PC-3 (cell line): ENCODE measurements at regions not wholly inside any gene's neighbourhood (a gene's known extent, or its start where the extent isn't known, plus 50 kb on each side); places are given as distances from the start of the nearest gene placed in this dataset.

Source experiments
- ATAC-seq: fragments of 200-7000 bp; cut with Tn5 transposase; 2 replicates; pipeline ENCODE4 v1.9.1; 2020; ENCODE audit warnings: mild to moderate bottlenecking, moderate library complexity
- BruUV-seq: library from RNA; stranded (reverse); fragments of 400-500 nt; replicated peaks from 2 replicates; lab custom pipeline; 2021; lab: Mats Ljungman, UMichigan
- CTCF ChIA-PET: fragments of 300-600 bp; sonication (Branson Sonifier 250); formaldehyde crosslinking; loops from one replicate; lab custom pipeline; 2022; ENCODE audit warnings: antibody characterized with exemption; lab: Charles Lee
- POLR2A ChIA-PET: fragments of 300-600 bp; sonication (Branson Sonifier 250); formaldehyde crosslinking; loops from one replicate; lab custom pipeline; 2022; ENCODE audit warnings: antibody characterized with exemption; ENCODE audit not compliant: unreplicated experiment; lab: Charles Lee
- DNase-seq: peaks from one replicate; pipeline ENCODE4 v3.0.0-alpha.2; 2015
- H2AFZ ChIP-seq: fragments of 300-600 bp; sonication (generic); 2 replicates; pipeline ENCODE4 v1.6.0; 2016; ENCODE audit warnings: antibody characterized with exemption, low read length
- H3F3A ChIP-seq: fragments of 300-600 bp; sonication (generic); one replicate; pipeline ENCODE4 v1.6.0; 2017; ENCODE audit warnings: antibody characterized with exemption, low read length, control low read depth, mild to moderate bottlenecking; ENCODE audit not compliant: unreplicated experiment
- H3K27ac ChIP-seq: fragments of 300-600 bp; sonication (generic); 2 replicates; pipeline ENCODE4 v1.5.1; 2016; ENCODE audit warnings: mild to moderate bottlenecking, low read length
- H3K27me3 ChIP-seq: fragments of 300-600 bp; sonication (generic); 2 replicates; pipeline ENCODE4 v1.6.1; 2016; ENCODE audit warnings: low read length, mixed read lengths
- H3K36me3 ChIP-seq: fragments of 300-600 bp; sonication (generic); 2 replicates; pipeline ENCODE4 v1.6.1; 2016; ENCODE audit warnings: low read depth, mixed run types, low read length, mixed read lengths
- H3K4me1 ChIP-seq: fragments of 300-600 bp; sonication (generic); 2 replicates; pipeline ENCODE4 v1.5.1; 2016; ENCODE audit warnings: low read length; ENCODE audit not compliant: insufficient read depth
- H3K4me2 ChIP-seq: fragments of 300-600 bp; sonication (generic); 2 replicates; pipeline ENCODE4 v1.6.0; 2016; ENCODE audit warnings: low read length
- H3K4me3 ChIP-seq: fragments of 300-600 bp; sonication (generic); 2 replicates; pipeline ENCODE4 v1.5.1; 2016; ENCODE audit warnings: mild to moderate bottlenecking, low read length, mixed read lengths
- H3K79me2 ChIP-seq: fragments of 300-600 bp; sonication (generic); 2 replicates; pipeline ENCODE4 v1.6.1; 2017; ENCODE audit warnings: low read length, mixed read lengths
- H3K9ac ChIP-seq: fragments of 300-600 bp; sonication (generic); 2 replicates; pipeline ENCODE4 v1.6.0; 2016; ENCODE audit warnings: mild to moderate bottlenecking, low read length
- H3K9me2 ChIP-seq: fragments of 300-600 bp; sonication (generic); replicated peaks from 2 replicates; pipeline ENCODE4 v1.6.1; 2016; ENCODE audit warnings: mixed run types, low read length, mixed read lengths
- H3K9me3 ChIP-seq: fragments of 300-600 bp; sonication (generic); 2 replicates; pipeline ENCODE4 v1.6.1; 2016; ENCODE audit warnings: low read length, mixed read lengths
- H4K20me1 ChIP-seq: fragments of 300-600 bp; sonication (generic); 2 replicates; pipeline ENCODE4 v1.6.1; 2016; ENCODE audit warnings: low read length, mixed read lengths
- EZH2 ChIP-seq: fragments of 300-600 bp; sonication (generic); IDR thresholded peaks from one replicate; pipeline ENCODE4 v1.6.1; 2017; ENCODE audit warnings: antibody characterized with exemption, mild to moderate bottlenecking, low read length; ENCODE audit not compliant: unreplicated experiment
- EZH2phosphoT487 ChIP-seq: fragments of 300-600 bp; sonication (generic); IDR thresholded peaks from 2 replicates; pipeline ENCODE4 v1.6.1; 2018; ENCODE audit warnings: mild to moderate bottlenecking, antibody characterized with exemption, low read length, borderline replicate concordance
- intact Hi-C: fragments of 100-400 bp; cut with micrococcal nuclease; formaldehyde crosslinking; loops from 2 replicates; pipeline ENCODE4 v1.9.0; 2023
- TF ChIP-seq, protein P1 (sequence below): fragments of 300-600 bp; sonication (generic); conservative IDR thresholded peaks from 2 replicates; pipeline ENCODE4 v1.5.1; 2017; ENCODE audit warnings: antibody characterized with exemption, low read depth, mild to moderate bottlenecking, low read length

DNA sequence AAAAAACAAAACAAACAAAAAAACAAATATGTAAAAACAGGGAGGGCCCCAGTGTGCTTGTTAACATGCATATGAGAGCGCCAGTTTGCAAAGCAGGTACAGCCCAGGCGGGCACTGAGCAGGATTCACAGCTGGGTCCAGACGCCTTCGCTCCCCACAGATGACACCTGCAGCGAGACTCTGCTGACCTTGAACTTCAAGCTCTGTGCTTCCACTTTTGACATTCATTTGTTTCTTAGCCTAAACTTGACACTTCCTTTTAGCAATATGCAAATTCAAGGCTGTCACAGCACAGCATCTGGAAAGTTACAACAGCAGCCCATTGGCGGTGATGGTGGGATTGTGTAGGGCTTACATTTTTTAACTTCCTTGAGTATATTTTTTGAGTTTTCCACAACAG lies 88.8 kb upstream of the TNS3 start:
- POLR2A ChIA-PET, result no interaction called here
- Histone ChIP-seq H3K4me1 (peaks cover 14% of the 10 kb centered on the region), H3K9me2 (no peaks in the 10 kb centered on the region), H3K4me3 (no peak overlapping the region), H4K20me1 (no peaks in the 10 kb centered on the region), H2AFZ (no peak overlapping the region), H3K79me2 (no peaks in the 10 kb centered on the region), H3F3A (no peaks in the 10 kb centered on the region), H3K36me3 (no peaks in the 10 kb centered on the region), H3K9ac (no peak overlapping the region), H3K4me2 (no peak overlapping the region), H3K27ac (no peak overlapping the region), H3K27me3 (no peaks in the 10 kb centered on the region), H3K9me3 (no peaks in the 10 kb centered on the region)
- BruUV-seq, result no TSS peak
- CTCF ChIA-PET, result no interaction called here
- intact Hi-C loops, result no loop called here
- ATAC-seq, result no peak
- TF ChIP-seq EZH2 (no peak), EZH2phosphoT487 (no peak)
- TF ChIP-seq, protein P1, sequence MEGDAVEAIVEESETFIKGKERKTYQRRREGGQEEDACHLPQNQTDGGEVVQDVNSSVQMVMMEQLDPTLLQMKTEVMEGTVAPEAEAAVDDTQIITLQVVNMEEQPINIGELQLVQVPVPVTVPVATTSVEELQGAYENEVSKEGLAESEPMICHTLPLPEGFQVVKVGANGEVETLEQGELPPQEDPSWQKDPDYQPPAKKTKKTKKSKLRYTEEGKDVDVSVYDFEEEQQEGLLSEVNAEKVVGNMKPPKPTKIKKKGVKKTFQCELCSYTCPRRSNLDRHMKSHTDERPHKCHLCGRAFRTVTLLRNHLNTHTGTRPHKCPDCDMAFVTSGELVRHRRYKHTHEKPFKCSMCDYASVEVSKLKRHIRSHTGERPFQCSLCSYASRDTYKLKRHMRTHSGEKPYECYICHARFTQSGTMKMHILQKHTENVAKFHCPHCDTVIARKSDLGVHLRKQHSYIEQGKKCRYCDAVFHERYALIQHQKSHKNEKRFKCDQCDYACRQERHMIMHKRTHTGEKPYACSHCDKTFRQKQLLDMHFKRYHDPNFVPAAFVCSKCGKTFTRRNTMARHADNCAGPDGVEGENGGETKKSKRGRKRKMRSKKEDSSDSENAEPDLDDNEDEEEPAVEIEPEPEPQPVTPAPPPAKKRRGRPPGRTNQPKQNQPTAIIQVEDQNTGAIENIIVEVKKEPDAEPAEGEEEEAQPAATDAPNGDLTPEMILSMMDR, result no peak
- no peak for DNase-seq

DNA sequence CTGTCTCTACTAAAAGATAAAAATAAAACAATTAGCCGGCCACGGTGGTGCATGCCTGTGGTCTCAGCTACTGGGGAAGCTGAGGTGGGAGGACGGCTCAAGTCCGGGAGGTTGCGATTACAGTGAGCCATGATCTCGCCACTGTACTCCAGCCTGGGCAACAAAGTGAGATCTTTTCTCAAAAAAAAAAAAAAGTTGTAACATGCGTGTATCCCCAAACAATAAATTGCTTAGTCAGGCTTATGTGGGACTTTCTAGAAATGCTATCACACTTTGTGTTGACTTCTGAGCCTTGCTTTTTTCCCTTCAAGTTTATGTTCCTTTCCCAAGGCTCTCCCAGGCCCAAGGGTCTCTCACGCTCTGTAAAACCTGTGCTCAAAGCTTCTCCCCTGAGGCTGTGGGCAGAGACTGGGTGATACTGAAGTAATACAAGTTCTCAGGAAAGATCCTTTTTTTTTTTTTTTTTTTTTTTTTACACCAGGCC lies 88.0 kb upstream of the TNS3 start:
- Histone ChIP-seq H3K27ac (peak overlapping the region; percentile 78), H2AFZ (peak overlapping the region; percentile 72), H3K4me1 (peaks cover 14% of the 10 kb centered on the region), H3K4me2 (peak overlapping the region; percentile 66), H3K9me2 (no peaks in the 10 kb centered on the region), H3K9ac (peak overlapping the region; percentile 30), H4K20me1 (no peaks in the 10 kb centered on the region), H3K4me3 (no peak overlapping the region), H3K9me3 (no peaks in the 10 kb centered on the region), H3K27me3 (no peaks in the 10 kb centered on the region), H3K79me2 (no peaks in the 10 kb centered on the region), H3F3A (no peaks in the 10 kb centered on the region), H3K36me3 (no peaks in the 10 kb centered on the region)
- CTCF ChIA-PET, result no interaction called here
- no peak for ATAC-seq
- no peak for TF ChIP-seq EZH2phosphoT487
- TF ChIP-seq EZH2, result no peak
- TF ChIP-seq, protein P1, result no peak
- BruUV-seq, result TSS peak; percentile 32
- no peak for DNase-seq
- POLR2A ChIA-PET, result no interaction called here
- intact Hi-C loops, result loop anchor here (2.0 to 5.0 kb wide), 3 partner anchors 65 to 112 kb away; partner anchors contain the start of gene TNS3

DNA sequence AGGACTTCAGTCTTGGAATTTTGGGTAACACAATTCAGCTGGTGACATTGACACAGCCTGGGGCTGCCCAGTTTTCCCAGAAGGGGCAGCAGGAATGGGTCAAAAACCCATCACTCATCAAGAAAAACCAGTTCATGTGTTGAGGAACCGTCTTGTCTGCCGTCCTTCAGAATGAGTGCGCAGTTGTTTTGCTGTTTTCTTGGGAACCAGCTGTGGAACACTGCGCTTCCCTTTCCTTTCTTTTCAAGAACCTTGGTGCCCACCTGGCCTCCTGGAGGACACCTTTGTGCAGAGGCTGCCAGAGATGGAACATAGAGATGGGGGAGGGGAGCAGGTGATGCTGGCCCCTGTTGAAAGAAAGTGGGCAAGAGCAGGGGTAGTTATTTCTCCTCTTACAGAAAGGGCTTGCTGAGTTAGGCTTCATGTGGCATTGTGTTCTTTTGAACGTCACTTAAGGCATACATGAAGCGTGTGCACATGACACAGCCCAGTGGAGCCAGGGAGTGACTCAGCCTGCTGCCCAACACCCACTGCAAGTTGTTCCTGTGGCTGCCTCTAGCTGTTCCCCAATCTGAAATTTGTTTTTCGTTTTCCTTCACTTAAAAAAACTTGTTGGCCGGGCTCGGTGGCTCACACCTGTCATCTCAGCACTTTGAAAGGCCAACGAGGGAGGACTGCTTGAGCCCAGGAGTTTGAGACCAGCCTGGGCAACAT lies 87.4 kb upstream of the TNS3 start:
- BruUV-seq, result TSS peak; percentile 46
- Histone ChIP-seq H3K79me2 (no peaks in the 10 kb centered on the region), H3K4me2 (peak overlapping the region; percentile 66), H3K27ac (peak overlapping the region; percentile 78), H3K9ac (peak overlapping the region; percentile 30), H3K9me2 (no peaks in the 10 kb centered on the region), H4K20me1 (no peaks in the 10 kb centered on the region), H3K4me1 (peaks cover 14% of the 10 kb centered on the region), H3K9me3 (no peaks in the 10 kb centered on the region), H3K27me3 (no peaks in the 10 kb centered on the region), H3F3A (no peaks in the 10 kb centered on the region), H3K36me3 (no peaks in the 10 kb centered on the region), H2AFZ (peak overlapping the region; percentile 72), H3K4me3 (no peak overlapping the region)
- intact Hi-C loops, result loop anchor here (2.0 to 5.0 kb wide), 3 partner anchors 65 to 113 kb away; partner anchors contain the start of gene TNS3
- CTCF ChIA-PET, result no interaction called here
- ATAC-seq (peak; percentile 100), DNase-seq (peak; percentile 92)
- no peak for TF ChIP-seq EZH2
- TF ChIP-seq EZH2phosphoT487, result no peak
- TF ChIP-seq, protein P1, result no peak
- POLR2A ChIA-PET, result interaction anchor here (0.6 kb wide), 1 partner anchor 35 kb away, joined by 3 read pairs; no protein-coding TSS in a partner anchor
